ENCODE measurements at regions not wholly inside any gene's neighbourhood (a gene's known extent, or its start where the extent isn't known, plus 50 kb on each side); places are given as distances from the start of the nearest gene placed in this dataset.
A peak's percentile ranks its signal among the peaks of the same experiment; 100 is the strongest.

GRCh38 chr6:74551896-74552295, 654.0 kb downstream of the COL12A1 start:
- TF ChIP-seq CTCF (IDR thresholded peaks at IDR 0.05) = no peak
- Histone ChIP-seq H3K4me3 (no peak overlapping the region), H3K36me3 (no peaks in the 10 kb centered on the region), H3K27ac (no peak overlapping the region), H3K4me1 (no peaks in the 10 kb centered on the region), H3K27me3 (no peaks in the 10 kb centered on the region), H3K9me3 (no peaks in the 10 kb centered on the region)
- DNase-seq (ENCODE audit: low spot score) = no peak

- DNase-seq (ENCODE audit: low spot score) = no peak
- H3K9me3 ChIP-seq = no peaks in the 10 kb centered on the region
- H3K4me1 ChIP-seq = no peaks in the 10 kb centered on the region
- H3K4me3 ChIP-seq = no peak overlapping the region
- H3K27ac ChIP-seq = no peak overlapping the region
- H3K36me3 ChIP-seq = no peaks in the 10 kb centered on the region
- no peak for TF ChIP-seq CTCF (IDR thresholded peaks at IDR 0.05)
- no peaks in the 10 kb centered on the region for H3K27me3 ChIP-seq
These were observed 655.0 kb downstream of the COL12A1 start for GRCh38 chr6:74550821-74551220.

- Histone ChIP-seq H3K4me3 (no peak overlapping the region), H3K27me3 (no peaks in the 10 kb centered on the region), H3K27ac (no peak overlapping the region), H3K9me3 (no peaks in the 10 kb centered on the region), H3K4me1 (no peaks in the 10 kb centered on the region), H3K36me3 (no peaks in the 10 kb centered on the region)
- no peak for DNase-seq (ENCODE audit: low spot score)
- no peak for TF ChIP-seq CTCF (IDR thresholded peaks at IDR 0.05)
These were observed 656.1 kb downstream of the COL12A1 start for GRCh38 chr6:74549746-74550145.

- no peak for TF ChIP-seq CTCF (IDR thresholded peaks at IDR 0.05)
- H3K27ac ChIP-seq = peak overlapping the region in 1 of 2 donors; percentile 72
- no peaks in the 10 kb centered on the region for H3K27me3 ChIP-seq
- no peak overlapping the region for H3K4me3 ChIP-seq
- no peaks in the 10 kb centered on the region for H3K36me3 ChIP-seq
- peaks cover 0 to 13% of the 10 kb centered on the region in 2 donors for H3K9me3 ChIP-seq
- H3K4me1 ChIP-seq = no peaks in the 10 kb centered on the region
- no peak for DNase-seq (ENCODE audit: low spot score)
These were observed 671.2 kb downstream of the COL12A1 start for GRCh38 chr6:74534465-74535211.

GRCh38 chr6:74519163-74519562, 686.7 kb downstream of the COL12A1 start:
- Histone ChIP-seq H3K27me3 (no peaks in the 10 kb centered on the region), H3K27ac (no peak overlapping the region), H3K4me3 (no peak overlapping the region), H3K4me1 (no peaks in the 10 kb centered on the region), H3K36me3 (no peaks in the 10 kb centered on the region), H3K9me3 (peaks cover 0 to 21% of the 10 kb centered on the region in 2 donors)
- no peak for TF ChIP-seq CTCF (IDR thresholded peaks at IDR 0.05)
- DNase-seq (ENCODE audit: low spot score) = no peak

GRCh38 chr6:74518035-74518434, 687.8 kb downstream of the COL12A1 start:
- Histone ChIP-seq H3K4me1 (no peaks in the 10 kb centered on the region), H3K4me3 (no peak overlapping the region), H3K36me3 (no peaks in the 10 kb centered on the region), H3K27ac (no peak overlapping the region), H3K9me3 (peaks cover 0 to 21% of the 10 kb centered on the region in 2 donors), H3K27me3 (no peaks in the 10 kb centered on the region)
- DNase-seq (ENCODE audit: low spot score) = no peak
- no peak for TF ChIP-seq CTCF (IDR thresholded peaks at IDR 0.05)
